NCI-H2171 (cell line): ENCODE measurements at regions not wholly inside any gene's neighbourhood (a gene's known extent, or its start where the extent isn't known, plus 50 kb on each side); places are given as distances from the start of the nearest gene placed in this dataset.
A peak's percentile ranks its signal among the peaks of the same experiment; 100 is the strongest.
"Not testable (repeated sequence)": the region's sequence is repeated elsewhere in the genome, so short reads cannot be mapped to it uniquely, and the experiment has no call there.

Experiments used
- DNase-seq: peaks from one replicate; lab custom pipeline; 2025; lab: John Stamatoyannopoulos, UW

GRCh38 chr19:30681162-30682100 lies 309.2 kb downstream of the ZNF536 start:
- DNase-seq, result no peak

GRCh38 chr19:30680399-30680798 lies 308.2 kb downstream of the ZNF536 start:
- DNase-seq, result not testable (repeated sequence)

DNA sequence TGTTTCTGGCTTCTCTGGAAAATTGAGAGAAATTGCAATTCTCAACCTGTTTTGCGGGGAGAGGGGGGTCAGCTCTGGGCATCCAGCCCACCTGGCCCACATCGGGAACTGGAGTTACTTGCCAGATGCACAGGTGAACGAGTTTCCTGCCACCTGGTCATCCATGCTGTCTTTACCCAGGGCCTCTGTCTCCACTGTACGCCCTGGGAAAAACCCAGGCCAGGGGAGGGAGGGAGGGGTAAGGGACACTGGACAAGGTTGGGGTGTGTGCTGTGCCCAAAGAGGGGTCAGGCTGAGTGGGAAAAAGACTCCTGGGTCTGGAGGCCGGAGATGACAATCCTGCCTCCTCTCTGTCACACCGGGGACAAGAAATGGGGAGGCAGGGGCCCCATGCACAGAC lies 307.6 kb downstream of the ZNF536 start:
- DNase-seq, result no peak

GRCh38 chr19:30679153-30679702 lies 307.0 kb downstream of the ZNF536 start:
- no peak for DNase-seq

- no peak for DNase-seq
These were observed 306.0 kb downstream of the ZNF536 start for GRCh38 chr19:30678168-30678567.

DNA sequence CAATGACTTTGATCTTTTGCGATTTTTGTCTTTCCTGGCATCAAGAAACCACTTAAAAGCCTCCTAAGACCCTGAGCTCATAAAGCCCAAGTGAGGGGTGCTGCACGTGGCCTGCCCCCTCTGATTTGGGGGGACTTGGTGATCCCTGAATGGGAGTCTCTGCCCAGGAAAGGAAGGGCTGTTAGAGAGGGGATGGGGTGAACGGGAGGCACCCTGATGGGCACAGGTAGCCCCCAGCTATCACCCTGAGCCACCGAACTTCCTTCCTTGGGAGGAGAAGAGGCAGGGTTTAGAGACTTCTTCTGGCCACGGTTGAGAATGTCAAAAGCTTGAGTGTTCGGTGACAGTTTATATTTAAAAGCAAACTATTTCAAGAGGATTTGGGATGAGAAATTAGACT lies 305.5 kb downstream of the ZNF536 start:
- no peak for DNase-seq

GRCh38 chr19:30676990-30677679 lies 305.0 kb downstream of the ZNF536 start:
- DNase-seq, result peak; percentile 13

DNA sequence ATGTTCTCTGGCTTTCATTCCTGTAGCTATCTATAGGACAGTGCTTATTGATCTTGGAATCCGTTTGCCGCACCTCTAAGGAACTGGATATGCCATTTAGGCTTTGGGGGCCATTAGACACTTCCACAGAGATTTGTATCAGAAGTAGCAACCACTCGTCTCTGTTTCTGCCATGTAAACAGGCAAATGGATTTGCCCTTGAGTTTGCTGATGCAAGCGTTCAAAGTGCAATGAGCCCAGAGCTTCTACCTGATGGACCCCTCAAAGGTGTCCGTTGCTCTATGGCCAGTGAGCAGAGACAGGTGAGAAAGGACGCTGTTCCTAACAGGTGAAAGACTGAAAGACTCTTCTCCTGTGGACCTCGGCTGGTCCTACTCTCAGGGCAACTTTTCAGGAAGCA lies 302.9 kb downstream of the ZNF536 start:
- no peak for DNase-seq

DNA sequence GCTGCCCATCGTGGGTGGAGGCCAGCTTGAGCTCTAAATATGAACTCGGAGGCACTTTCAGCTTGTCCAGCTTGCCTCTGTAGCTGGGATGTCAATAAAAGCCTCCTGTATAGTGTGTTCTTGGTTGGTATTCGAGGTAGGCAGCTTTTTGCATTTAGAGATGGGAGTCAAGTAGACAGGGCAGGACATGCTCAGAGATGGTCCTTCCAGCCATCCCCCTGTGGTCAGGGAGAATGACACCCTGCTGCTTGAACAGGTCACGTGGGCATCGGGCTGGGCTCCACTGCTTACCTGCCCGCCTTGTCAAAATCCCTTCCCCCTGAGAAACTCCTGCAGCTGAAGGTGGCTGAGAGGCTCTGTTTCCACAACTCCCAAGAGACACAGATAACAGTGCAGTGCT lies 302.5 kb downstream of the ZNF536 start:
- DNase-seq, result no peak

DNA sequence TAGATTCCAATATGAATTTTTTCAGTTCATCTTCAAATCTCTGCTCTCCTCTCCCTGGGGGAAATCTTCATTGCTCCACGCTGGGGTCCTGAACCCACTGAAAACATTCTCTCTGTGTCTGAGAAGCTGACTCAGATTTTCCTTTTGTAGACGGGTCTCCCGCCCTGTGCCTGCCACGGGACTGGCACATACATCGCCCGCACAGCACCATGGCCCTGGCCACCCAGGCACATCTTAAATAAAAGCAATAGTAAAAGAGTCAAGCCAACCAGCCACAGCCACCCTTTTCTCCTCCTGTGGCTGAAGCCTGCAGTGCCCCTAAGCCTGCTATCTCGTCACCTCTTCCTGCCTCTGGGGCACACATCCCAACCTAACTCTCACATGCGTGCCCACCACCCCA lies 301.2 kb downstream of the ZNF536 start:
- no peak for DNase-seq

DNA sequence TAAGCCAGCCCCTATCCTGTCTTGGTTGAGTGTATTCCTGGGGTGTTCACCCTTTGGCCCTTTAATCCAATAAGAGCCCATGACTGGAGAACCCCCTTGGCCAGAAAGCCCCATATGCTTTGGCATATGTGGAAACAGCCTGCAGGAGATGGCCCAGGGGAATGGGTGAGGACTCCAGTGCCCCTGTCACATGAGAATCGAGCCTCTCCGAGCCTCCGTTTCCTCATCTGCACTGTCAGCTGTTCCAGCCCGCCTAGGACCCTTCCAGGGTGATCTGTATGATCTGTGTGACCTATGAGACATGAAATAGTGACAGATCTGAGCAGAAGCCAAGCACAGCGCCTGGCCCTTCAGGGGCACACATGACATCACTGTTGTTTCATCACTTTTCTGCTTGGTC lies 300.7 kb downstream of the ZNF536 start:
- DNase-seq, result no peak

GRCh38 chr19:30671622-30672051 lies 299.5 kb downstream of the ZNF536 start:
- no peak for DNase-seq

GRCh38 chr19:30671367-30671619 lies 299.1 kb downstream of the ZNF536 start:
- DNase-seq, result no peak

- DNase-seq, result no peak
These were observed 298.6 kb downstream of the ZNF536 start for GRCh38 chr19:30670562-30671366.

DNA sequence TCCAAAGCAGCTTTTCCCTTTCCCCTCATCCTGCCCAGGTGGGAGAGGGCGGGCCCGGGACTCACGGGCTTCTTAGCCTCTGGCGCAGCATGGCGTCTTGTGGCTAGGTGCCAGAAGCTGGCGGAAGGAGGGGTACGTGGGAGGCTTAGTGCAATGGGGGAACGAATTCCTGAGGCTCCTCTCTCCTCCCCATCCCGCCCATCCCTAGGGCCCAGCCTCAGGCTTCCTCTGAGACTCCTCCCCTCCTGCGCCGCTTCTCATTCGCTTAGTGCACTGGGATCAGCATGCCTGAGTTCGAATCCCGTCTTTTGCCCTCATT lies 297.8 kb downstream of the ZNF536 start:
- no peak for DNase-seq

DNA sequence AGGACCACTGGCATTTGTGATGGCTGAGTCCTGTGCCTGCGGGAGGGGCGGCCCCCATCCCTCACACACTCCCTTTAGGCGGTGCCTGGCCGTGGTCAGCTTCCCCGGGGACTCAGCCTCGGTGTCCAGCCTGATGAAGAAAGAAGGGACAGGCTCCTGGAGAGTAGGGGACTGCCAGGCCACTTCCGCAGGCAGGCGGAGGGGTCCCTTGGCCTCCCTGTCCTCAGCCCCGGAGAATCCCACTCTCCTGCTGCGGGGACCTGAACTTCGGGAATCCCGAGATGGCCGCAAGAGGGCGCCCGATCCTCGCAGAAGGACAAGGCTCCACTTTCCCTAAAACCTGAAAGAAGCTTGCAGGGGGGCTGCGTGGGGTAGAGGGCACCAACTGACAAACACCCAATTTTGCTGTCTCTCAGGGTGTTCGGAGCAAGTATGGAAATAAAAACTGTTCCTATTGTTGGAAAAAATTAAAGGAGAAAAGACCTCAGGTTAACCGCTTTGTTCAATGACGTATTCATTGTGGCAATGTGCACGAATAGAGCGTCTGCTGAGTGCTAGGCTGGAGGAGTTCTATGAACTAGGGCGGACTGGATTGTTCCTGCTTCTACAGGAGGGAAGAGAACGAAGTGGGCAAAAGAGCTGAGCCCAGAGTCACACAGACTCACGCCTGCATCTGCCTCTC lies 297.3 kb downstream of the ZNF536 start:
- DNase-seq, result peak; percentile 63

- DNase-seq, result no peak
These were observed 296.5 kb downstream of the ZNF536 start for GRCh38 chr19:30668521-30669155.

- DNase-seq, result no peak
These were observed 295.6 kb downstream of the ZNF536 start for GRCh38 chr19:30667746-30668145.

DNA sequence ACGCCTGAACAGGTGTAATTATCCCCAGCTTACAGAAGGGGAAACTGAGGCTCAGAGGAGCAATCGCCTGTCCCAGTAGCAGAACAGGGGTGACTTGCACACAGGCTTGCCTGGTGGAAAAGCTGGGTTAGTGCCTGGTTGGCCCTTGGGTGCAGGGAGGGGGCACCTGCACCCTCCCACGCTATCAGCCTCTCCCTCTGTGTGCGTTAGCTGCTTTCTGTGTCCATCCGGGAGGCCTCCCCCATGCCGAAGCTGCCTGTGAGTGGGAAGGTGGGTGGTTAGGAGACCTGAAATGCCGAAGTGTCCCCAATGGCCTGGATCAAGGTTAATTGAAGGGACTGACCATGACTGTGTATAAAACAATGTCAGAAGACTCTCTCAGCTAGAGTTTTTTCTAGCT lies 295.0 kb downstream of the ZNF536 start:
- DNase-seq, result no peak

DNA sequence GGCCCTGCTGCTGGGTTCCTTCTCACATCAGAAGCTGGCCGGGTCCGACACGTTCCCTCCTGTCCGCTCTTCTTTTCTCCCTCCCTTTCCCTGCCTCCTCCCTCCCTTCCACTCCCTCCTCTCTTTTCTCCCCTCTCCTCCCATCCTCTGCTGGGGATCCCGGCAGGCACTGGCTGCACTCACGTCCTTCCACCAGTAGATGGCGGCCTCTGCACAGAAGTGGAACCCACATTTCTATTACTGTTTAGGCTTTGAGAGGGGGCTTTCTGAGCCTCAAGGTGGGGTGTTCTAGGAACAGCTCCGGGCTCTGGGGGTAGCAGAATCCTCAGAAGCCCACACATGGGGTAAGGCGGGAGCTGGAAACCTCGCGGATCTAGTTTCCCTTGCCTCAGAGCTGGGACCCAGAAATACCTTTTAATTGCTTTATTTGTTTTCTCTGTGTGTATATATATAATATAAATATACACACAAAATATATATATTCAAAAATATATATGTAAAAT lies 294.2 kb downstream of the ZNF536 start:
- peak; percentile 59 for DNase-seq

DNA sequence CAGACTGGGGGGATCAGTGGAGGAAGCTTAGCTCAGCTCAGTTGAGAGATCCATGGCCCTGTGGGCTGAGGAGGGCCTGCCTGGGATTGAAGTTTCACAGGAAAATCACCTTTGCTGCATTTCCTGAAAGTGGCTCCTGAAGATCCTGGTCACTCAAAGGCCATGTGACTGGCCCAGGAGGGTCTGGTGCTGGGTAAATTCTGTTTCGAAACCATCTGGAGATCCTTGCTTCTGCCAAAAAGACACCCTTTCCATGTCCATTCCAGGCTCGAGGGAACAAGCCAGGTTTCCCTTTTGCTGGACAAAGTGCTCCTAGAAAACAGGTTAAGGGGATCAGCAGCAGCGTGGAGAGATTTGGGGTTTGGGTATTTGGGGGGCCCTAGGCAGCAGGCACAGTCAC lies 293.3 kb downstream of the ZNF536 start:
- no peak for DNase-seq
